ENCODE measurements at regions not wholly inside any gene's neighbourhood (a gene's known extent, or its start where the extent isn't known, plus 50 kb on each side); places are given as distances from the start of the nearest gene placed in this dataset.
A peak's percentile ranks its signal among the peaks of the same experiment; 100 is the strongest.

DNA sequence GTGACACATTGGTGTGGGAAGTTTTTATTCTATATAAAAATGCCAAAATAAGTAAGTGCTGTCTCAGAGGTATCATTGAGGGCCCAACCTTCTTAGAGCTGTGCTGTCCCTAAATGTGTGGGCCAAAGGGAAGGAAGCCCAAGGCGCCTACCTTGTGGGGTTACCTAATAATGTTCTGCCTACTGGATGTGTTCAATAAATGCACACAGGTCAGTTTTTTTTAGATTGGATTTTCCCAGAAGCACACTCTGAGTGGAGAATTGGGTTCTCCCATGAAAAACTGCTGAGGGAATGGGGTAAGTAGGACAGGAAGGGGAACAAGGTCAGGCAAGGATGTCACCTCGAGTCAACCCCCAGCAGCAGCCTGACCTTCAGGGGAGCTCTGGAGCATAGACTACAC is 168.7 kb upstream of the FRMD4B start:
- WGBS: 95% methylated on average over 1 of the region's 2 CpGs
- TF ChIP-seq EP300 (IDR thresholded peaks at IDR 0.05): no peak
- TF ChIP-seq, protein P1, sequence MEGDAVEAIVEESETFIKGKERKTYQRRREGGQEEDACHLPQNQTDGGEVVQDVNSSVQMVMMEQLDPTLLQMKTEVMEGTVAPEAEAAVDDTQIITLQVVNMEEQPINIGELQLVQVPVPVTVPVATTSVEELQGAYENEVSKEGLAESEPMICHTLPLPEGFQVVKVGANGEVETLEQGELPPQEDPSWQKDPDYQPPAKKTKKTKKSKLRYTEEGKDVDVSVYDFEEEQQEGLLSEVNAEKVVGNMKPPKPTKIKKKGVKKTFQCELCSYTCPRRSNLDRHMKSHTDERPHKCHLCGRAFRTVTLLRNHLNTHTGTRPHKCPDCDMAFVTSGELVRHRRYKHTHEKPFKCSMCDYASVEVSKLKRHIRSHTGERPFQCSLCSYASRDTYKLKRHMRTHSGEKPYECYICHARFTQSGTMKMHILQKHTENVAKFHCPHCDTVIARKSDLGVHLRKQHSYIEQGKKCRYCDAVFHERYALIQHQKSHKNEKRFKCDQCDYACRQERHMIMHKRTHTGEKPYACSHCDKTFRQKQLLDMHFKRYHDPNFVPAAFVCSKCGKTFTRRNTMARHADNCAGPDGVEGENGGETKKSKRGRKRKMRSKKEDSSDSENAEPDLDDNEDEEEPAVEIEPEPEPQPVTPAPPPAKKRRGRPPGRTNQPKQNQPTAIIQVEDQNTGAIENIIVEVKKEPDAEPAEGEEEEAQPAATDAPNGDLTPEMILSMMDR (IDR thresholded peaks at IDR 0.05): no peak
- TF ChIP-seq POLR2AphosphoS5 (IDR thresholded peaks at IDR 0.05): no peak
- no peak for TF ChIP-seq POLR2A (IDR thresholded peaks at IDR 0.05)
- Histone ChIP-seq H3K4me3 (no peak overlapping the region), H3K27me3 (no peaks in the 10 kb centered on the region), H3K27ac (no peak overlapping the region), H3K36me3 (no peaks in the 10 kb centered on the region), H3K4me1 (peaks cover 7% of the 10 kb centered on the region), H3K9me3 (no peaks in the 10 kb centered on the region)
- DNase-seq (ENCODE audit: low spot score in 2 of 2): no peak

DNA sequence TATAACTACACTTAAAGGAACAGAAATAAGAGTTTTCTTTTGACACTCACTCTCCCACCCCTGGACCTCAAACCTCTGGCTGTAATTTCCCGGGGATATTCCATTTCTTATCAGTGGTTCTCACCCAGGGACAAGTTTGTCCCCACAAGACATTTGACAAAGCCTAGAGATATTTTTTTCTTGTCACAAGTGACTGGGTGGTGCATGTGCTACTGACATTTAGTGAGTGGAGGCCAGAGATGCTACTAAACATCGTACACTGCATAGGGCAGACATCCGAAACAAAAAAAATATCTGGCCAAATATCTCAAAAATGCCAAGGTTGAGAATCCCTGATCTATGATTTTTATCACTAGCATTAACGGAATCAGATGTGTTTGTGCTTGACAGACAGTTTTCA is 168.0 kb upstream of the FRMD4B start:
- Histone ChIP-seq H3K4me3 (no peak overlapping the region), H3K4me1 (peaks cover under 1% of the 10 kb centered on the region), H3K27me3 (no peaks in the 10 kb centered on the region), H3K27ac (no peak overlapping the region), H3K9me3 (no peaks in the 10 kb centered on the region), H3K36me3 (no peaks in the 10 kb centered on the region)
- 77% methylated on average over 4 of the region's 4 CpGs for WGBS
- TF ChIP-seq POLR2A (IDR thresholded peaks at IDR 0.05) (no peak), POLR2AphosphoS5 (IDR thresholded peaks at IDR 0.05) (no peak), EP300 (IDR thresholded peaks at IDR 0.05) (no peak)
- TF ChIP-seq, protein P1 (IDR thresholded peaks at IDR 0.05): no peak
- DNase-seq (ENCODE audit: low spot score in 2 of 2): no peak

DNA sequence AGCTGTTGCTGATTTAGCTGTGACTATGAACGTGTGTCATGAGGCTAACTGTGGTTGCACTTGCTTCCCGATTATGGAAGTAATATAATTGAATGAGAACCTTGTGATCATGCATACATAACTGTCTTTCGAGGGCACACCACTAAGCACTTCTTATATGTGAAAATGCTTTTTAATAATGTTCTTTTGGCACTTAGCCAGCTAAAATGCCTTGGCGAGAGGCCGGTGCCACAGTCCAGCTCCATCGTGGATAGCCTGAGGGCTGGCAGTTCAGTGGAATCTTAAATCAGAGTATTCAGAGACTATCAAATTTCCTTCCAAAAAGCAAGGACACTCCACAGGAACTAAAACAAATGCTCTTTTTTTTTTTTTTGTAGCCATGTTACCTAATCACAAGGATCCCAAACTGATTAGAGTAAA is 161.6 kb upstream of the FRMD4B start:
- TF ChIP-seq, protein P1 (IDR thresholded peaks at IDR 0.05): no peak
- TF ChIP-seq POLR2AphosphoS5 (IDR thresholded peaks at IDR 0.05) (no peak), EP300 (IDR thresholded peaks at IDR 0.05) (no peak), POLR2A (IDR thresholded peaks at IDR 0.05) (no peak)
- H3K9me3 ChIP-seq: no peaks in the 10 kb centered on the region
- no peak overlapping the region for H3K4me3 ChIP-seq
- no peak overlapping the region for H3K27ac ChIP-seq
- H3K4me1 ChIP-seq: peaks cover 5% of the 10 kb centered on the region
- no peaks in the 10 kb centered on the region for H3K36me3 ChIP-seq
- DNase-seq (ENCODE audit: low spot score in 2 of 2): no peak
- H3K27me3 ChIP-seq: peaks cover 5% of the 10 kb centered on the region
- WGBS: 59% methylated on average over 6 of the region's 6 CpGs

DNA sequence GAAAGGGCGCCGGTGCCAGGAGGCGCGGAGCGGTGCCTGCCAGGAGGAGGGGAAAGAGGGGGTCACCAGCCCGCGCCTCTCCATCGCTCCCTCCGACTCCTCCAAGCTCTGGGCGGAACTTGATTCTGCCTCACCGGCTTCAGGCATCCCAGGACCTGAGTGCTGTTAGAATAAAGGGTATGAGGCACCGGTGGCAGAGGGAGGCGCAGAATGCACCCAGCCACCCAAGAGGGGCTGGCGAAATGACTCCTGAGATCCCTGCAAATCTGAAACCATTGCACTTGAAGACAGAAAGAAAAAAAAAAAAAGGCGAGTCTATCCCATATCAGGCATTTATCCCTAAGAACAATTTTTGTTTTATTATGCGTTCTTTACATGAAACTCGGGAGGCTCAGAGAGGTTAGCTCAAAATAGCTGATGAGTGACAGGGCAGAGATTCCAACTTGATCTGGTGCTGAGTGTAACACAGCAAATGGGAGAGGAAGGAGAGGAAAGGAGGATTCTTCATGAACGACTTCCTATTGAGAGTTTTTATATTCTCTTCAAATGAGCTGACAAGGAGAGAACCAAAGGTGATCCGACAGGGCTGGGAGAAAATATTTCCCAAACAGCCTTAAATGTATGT is 157.0 kb upstream of the FRMD4B start:
- Histone ChIP-seq H3K27me3 (peaks cover 18% of the 10 kb centered on the region), H3K4me1 (peaks cover 36% of the 10 kb centered on the region), H3K9me3 (no peaks in the 10 kb centered on the region), H3K36me3 (no peaks in the 10 kb centered on the region), H3K27ac (no peak overlapping the region), H3K4me3 (peak overlapping the region; percentile 75)
- no peak for DNase-seq (ENCODE audit: low spot score in 2 of 2)
- TF ChIP-seq POLR2AphosphoS5 (IDR thresholded peaks at IDR 0.05): no peak
- TF ChIP-seq EP300 (IDR thresholded peaks at IDR 0.05): no peak
- TF ChIP-seq, protein P1 (IDR thresholded peaks at IDR 0.05): no peak
- TF ChIP-seq POLR2A (IDR thresholded peaks at IDR 0.05): no peak
- 16% methylated on average over 13 of the region's 19 CpGs for WGBS

DNA sequence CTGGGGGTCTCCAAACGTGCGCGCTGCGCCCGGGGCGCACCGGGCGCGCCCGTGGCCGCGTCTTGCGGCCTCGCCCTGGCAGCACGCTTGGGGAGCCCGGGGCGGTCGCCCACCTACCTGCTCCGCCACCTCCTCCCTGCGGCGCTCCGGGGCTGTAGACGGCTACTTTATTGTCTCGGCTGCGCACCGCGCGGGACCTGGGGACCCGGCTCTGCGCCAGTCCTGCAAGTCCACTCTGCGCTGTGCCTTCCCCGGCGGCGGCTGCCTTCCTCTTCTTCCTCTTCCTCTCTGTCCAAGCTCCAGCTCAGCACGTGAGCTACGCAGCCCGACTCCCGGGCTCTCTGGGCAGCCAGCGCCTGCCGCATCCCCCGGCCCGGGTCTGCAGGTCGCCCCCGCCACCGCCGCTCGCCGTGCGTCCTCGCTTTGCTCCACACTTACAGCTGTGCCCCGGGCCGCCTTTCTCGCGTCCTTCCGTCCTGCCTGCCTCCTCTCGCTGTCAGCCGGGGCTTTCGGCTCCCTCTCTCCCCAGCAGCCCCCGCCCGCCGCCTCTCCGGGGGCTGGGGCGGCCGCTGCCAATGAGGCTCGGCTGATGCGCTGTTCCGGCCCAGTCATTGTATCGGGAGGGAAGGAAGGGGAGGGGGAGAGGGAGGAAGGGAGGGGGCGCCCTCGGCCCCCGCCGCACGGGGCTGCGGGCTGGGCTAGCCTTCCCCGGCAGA is 156.4 kb upstream of the FRMD4B start:
- TF ChIP-seq POLR2A (IDR thresholded peaks at IDR 0.05) (no peak), EP300 (IDR thresholded peaks at IDR 0.05) (no peak), POLR2AphosphoS5 (IDR thresholded peaks at IDR 0.05) (no peak)
- TF ChIP-seq, protein P1 (IDR thresholded peaks at IDR 0.05): no peak
- H3K27ac ChIP-seq: peak overlapping the region; percentile 81
- H3K4me3 ChIP-seq: peak overlapping the region; percentile 75
- WGBS: 0% methylated on average over 41 of the region's 75 CpGs
- H3K36me3 ChIP-seq: no peaks in the 10 kb centered on the region
- no peaks in the 10 kb centered on the region for H3K9me3 ChIP-seq
- peak in 1 of 2 donors; percentile 79 for DNase-seq (ENCODE audit: low spot score in 2 of 2)
- H3K4me1 ChIP-seq: peaks cover 36% of the 10 kb centered on the region
- H3K27me3 ChIP-seq: peaks cover 18% of the 10 kb centered on the region
